ENCODE measurements at regions not wholly inside any gene's neighbourhood (a gene's known extent, or its start where the extent isn't known, plus 50 kb on each side); places are given as distances from the start of the nearest gene placed in this dataset.
A peak's percentile ranks its signal among the peaks of the same experiment; 100 is the strongest.
"Not testable (repeated sequence)": the region's sequence is repeated elsewhere in the genome, so short reads cannot be mapped to it uniquely, and the experiment has no call there.

DNA sequence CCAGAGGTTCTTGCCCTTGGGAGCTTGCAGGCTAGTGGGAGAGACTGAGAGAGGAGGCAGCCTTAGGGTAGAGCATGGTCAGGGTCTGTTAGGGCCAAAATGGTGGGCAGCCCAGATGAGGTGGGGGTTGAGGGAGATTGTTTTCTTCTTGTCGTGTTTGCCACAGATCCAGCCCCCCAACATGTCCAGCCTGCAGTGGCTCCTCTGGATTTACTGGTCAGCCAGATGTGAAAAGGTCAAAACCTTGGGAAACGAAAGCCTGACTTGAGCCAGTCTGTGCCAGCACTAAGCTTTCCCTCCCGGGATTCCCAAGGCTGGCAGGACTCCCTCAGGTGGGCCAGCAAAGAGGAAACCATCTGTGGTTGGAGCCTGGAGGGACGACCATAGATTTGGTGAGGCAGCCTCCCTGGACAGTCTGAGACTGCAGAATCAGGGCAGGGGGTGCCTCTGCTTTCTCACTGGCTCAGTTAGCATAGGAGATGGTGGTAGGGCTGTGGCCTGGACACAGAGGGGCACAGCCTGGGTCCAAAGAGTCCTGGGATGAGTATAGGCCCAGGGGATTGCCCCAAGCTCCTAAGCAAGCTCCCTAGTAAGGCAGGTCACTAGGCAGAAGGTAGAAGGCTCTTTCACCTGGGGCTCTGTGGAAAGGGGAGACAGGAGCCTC lies 51.2 kb upstream of the PRR23C start:
- DNase-seq = no peak

DNA sequence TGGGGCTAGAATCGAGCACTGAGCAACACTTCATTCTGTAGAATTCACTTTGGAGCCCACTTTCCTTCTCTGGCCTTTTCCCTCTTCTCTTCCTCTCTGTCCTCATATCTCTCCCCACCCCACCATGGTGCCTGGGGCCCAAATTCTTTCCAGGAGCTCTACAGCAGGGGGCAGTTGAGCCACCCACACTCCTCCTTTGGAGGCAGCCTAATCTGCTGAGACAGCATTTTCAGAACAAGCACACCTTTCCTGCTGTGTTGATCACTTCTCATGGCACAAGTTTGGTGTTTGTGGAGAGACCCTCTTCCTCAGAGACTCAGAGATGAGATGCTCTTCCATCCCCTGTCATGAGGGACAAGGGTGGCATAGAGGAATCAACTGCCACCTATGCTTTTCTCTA lies 52.0 kb upstream of the PRR23C start:
- DNase-seq = no peak

DNA sequence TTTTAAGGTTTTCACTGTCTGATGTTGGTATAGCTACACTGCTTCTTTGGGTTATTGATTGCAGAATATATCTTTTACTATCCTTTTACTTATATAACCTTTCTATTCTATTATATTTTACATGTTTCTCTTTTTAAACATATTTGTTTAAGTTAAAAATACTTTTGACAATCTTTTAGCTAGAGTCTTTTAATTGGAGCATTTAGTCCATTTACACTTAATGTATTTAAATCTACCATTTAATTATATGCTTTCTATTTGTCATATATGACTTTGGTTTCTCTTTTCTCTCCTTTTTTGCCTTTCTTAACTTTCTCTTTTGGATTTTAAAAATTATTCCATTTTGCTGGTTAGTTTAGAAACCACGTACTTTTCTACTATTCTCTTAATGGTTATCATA lies 53.7 kb upstream of the PRR23C start:
- no peak for DNase-seq

DNA sequence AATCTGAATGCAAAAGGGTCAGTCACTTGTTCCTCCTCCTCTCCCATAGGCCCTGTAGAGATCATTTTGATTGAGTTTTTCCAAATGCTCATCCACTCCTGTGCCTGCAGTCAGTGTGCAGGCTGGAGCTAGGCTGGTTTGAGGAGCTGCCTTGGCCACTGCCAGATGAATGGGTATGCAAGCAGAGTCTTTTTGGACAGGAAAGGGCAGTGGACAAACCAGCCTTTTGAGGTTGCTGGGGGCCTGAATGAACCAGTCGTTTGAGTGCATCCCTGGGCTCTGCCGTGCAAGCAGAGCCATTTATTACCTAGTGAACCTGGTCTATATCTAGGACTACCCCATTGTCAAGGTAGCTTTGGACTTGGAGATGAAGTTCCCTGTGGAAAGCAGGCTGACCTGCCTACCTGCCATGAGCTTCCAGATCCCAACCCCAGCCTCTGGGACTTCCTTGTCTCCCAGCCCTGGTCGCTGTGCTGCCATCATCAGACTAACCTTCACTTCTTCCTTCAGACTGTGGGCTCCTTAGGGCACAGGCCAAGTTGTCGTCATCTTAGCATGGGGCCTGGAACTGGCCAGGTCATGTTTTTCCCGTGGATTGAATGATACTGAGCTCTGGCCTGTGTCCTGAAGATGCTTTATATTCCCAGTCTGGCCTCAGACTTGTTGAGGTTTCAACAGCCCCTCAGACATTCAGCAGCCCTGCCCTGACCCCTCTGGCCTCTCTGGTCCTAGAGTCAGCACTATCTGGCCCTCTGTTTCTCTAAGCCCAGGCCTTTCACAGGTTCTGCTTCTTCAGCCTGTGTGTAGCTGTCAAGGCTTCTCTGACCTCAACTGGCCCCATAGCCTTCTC lies 55.5 kb upstream of the PRR23C start:
- DNase-seq = no peak

DNA sequence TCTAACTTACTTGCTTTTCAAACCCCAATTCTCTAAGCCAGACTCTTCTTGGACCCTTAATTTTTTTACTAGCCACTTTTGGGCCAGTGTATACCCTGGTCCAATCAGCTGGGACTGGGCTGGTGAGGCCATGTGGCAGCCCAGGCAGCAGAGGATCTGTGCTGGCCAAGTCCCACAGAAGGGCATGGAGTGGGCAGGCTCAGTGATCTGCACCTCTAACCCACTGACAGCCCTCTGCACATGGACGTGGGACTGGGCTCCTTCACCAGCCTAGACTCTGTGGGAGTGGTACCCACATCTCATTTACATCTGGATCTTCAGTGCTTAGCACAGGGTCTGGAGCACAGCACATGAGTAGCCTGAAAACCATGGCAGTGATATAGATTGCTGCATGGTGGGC lies 56.1 kb upstream of the PRR23C start:
- no peak for DNase-seq

DNA sequence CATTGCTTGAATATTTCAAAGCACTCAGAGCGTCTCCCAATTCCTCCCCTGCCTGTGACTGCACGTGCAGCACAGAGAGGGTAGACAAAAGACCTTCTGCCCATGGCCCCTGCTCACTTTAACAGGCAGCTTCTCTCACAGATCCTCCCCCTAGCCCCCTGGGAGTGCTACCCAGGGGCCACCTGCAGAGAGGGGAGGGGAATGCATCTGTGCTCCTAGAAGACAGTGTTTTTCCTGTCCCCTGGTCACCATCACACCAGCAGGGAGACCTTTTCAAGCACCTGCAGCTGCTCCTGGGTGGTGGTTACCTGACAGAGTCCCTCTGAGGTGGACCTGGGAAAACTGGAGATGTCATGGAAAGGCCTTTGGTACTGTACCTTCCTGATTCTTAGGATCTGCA lies 56.7 kb upstream of the PRR23C start:
- no peak for DNase-seq

DNA sequence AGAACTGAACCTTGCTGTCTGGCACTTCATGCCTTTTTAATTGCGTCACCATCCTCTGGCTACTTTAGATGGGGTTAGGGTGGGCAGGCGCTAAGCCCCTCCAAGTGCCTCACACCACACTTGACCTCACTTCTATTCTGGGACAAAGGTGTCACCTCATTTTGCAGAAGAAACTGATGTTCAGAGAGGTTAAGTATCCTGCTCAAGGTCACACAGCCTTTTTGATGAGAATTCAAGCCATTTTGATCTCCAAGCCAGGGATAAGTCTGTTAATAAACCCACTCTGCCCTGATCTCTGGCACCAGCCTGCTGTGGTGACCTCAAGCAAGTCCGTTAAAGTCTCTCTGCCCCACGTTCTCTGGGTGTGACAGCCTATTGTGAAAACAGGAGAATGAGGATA lies 58.8 kb upstream of the PRR23C start:
- no peak for DNase-seq

DNA sequence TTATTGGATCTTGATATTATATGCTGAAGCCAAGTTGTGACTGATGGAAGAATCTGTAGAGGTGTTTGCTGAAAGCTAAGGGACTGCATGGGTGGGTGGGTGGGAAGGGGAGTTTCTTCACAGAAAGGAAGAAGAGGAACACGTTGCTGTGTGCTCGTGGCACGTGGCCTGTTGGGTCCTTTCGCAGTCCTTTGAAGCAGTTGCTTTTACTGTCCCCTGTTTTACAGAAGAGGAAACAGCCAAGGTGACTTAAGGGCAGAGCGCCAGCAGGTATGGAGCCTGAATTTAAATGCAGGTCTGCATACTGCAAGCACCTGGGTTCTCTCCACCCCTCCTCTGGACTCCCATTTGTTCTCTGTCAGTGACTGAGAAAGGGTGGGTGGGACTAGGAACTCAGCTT lies 59.4 kb upstream of the PRR23C start:
- no peak for DNase-seq

DNA sequence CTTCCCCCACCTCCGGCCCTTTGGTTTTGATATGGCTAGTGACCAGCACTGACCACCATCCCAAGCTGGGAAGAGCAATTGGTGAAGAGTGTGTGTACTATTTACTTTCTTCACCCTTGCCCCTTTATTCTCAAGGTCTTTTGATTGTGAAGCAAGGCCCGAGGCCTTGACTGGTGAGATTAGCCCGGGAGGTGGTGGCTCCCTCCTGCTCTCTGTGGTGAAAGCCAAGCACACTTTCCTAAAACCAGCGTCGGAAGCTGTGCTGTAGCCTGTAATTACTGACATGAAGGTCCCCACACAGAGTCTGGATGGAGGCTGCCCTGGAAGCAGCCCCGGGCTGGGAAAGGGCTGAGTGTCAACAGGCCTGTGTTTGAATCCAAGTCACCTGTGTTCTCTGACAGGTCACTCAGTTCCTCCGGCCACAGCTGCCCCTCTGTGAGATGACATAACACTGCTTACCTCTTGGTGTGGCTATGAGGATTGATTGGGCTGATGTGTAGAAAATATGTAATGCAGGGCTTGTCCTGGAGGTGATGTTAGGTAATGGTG lies 60.5 kb upstream of the PRR23C start:
- no peak for DNase-seq

DNA sequence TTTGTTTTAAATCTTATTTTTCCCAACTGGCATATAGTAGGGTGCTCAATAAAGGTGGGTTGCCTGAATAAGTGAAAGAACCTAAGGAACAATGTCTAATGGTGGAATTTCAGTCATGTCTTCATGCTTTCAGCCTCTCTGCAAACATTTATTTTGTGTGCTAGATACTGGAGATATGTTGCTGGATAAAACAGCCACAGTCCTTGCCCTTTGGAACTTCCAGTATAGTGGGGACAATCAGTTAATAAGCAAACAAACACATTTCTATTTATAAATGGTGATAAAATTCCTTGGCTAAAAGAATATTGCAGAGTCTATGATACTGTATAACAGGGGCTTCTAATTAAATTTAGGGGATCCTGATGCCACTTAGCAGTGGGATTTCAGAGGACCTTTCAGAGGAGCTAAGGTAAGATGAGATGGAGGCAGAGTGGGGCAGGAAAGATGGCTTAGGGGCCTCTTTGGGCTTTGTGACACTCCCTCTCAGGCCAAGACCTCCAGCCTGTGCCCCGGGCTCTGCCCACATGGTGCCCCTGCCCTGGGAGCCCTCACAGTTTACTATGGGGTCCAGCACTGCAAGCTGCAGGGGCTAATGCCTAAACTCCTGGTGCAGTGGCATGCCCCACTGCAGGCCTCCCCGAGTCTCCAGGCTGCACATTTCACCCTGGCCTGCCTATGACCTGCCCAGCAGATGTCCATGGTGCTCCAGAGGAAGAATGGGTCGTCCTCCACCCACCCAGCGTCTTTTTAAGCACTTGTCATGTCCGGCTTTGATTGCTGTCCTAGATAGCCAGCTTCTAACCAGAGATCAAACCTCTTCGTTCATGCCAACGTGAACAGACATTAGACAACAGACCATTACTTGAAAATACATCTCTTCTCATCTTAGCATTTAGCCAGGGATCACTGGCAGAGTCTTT lies 61.6 kb upstream of the PRR23C start:
- no peak for DNase-seq

DNA sequence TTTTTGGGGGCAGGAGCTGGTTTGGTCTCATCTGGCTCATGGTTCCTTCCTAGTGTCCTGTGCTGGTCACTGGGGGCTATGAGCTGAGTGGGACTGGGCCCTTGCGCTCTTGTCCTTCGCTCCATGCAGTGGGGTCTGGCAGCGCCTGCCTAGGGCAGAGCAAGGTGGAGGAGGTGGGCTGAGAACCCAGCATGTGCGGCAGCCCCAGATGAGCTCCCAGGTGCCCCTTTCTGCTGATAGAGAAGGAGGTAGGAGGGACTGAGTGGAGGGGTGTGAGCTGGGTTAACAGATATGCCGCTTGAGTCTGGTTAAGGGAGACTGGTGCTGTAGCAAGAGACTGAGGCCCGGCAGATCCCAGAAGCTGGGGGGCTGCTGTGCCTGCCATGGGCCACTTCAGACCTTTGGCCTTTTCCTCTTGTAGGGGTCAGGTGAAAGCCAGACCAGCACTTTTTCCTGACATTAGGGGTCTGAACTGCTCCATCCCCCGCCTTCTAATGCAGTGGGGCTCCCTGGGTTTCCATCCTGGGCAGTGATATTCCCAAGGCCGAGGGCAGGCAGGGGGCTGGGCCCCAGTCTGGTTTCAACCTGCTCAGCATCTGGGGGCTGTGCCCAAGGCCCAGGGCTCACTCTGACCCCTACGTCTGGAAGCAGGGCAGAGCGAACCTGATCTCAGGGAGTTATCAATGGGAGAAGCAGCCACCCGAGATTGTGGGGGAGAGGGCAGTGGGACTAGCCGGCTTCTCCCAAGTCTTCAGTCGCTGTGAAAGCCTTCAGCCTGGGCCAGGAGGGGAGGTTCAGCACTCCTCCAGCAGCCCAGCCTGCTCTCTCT lies 62.9 kb upstream of the PRR23C start:
- DNase-seq = no peak

DNA sequence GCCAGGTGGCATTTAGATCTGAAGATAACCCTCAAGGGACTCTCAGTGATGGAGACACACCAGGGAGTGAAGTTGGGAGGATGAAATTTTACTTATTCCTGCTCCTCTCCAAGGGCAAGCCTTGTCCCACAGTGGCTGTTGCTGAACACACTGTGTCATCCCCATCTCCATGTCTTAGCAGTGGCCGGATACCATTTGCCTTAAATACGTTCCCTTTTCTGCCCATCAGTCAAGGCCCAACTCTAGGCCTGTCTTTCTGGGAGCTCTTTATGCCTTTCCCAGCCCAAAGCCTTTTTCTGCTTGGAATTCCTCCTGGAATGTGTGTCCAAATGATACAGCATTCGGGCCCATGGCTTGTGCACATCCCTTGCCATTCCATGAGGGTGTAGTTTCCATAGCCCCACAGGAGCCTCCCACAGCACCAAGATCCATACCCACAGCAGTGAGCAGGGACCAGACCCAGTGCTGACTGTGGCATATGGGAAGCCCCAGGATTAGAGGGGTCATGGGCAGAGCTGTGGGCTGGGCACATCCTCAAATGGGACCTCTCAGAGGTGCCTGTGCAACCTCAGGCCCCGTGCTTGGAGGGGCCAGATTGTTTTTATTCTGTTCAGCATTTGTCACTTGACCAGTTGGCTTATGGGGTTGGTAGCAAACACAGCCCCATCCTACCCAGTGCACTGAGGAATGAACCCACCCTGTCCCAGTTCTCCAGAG lies 63.7 kb upstream of the PRR23C start:
- no peak for DNase-seq

DNA sequence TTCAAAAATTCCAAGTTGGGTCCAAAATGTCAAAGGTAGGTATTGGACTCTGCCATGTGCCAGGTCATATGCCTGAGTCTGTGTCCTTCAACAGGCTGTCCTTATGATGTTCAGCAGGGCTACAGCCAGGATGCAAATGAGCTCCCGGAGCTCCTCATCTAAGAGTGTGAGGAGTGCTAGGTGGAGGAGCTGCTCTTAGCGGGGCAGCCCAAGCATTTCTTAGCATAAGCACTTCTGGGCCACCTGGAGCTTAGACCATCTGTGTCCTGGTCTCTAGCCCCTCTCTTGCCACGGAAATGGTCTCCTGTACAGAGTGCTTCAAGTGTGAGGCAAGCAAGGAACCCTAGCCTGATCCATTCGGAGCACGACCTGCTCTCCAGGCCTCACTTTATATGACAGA lies 64.6 kb upstream of the PRR23C start:
- no peak for DNase-seq

DNA sequence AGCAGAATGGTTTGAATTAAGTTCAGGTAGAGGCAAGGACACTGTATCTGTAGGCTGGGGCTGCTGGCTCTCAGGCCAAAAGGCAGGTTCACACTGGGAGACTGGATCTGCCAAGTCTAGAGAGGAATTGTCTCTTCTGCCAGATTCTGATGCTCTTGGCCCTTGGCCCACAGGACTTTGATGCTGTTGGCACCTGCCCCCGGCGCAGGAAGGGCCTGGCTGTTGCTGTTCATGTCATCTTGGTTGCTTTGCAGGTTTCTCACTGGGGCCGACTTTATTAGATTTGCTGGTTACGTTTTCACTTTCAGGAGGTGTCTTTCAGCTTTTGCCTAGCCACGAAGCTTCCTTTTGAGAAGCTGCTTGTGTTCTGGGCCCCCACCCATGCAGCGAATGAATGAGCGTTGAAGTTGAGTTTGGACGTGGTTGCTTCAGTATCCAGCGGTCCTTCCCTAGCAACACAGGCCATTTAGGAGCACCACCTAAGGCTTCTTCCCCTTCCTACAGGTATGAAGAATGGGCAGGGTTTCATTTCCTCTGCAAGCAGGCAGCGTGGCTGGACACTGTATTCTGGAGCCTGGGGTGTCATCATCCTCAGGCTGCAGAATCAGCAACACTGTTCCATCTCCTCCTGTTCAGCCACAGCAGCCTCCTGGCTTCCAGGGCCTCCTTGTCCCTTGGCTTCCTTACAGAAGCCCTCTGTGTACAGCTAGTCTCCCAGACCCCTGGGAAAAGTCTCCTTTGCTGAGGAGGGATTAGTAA lies 65.6 kb upstream of the PRR23C start:
- DNase-seq = no peak

DNA sequence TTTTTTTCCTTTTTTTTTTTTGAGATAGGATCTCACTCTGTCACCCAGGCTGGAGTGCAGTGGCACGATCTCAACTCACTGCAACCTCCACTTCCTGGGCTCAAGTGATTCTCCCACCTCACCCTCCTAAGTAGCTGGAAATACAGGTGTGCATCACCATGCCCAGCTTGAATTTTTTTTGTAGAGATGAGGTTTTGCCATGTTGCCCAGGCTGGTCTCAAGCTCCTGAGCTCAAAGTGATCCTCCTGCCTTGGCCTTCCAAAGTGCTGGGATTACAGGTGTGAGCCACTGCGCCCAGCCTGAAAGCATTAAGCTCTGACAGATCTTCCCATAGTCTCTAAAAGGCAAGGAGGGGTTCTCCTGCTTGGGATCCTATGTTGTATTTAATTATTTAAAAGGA lies 66.2 kb upstream of the PRR23C start:
- not testable (repeated sequence) for DNase-seq

DNA sequence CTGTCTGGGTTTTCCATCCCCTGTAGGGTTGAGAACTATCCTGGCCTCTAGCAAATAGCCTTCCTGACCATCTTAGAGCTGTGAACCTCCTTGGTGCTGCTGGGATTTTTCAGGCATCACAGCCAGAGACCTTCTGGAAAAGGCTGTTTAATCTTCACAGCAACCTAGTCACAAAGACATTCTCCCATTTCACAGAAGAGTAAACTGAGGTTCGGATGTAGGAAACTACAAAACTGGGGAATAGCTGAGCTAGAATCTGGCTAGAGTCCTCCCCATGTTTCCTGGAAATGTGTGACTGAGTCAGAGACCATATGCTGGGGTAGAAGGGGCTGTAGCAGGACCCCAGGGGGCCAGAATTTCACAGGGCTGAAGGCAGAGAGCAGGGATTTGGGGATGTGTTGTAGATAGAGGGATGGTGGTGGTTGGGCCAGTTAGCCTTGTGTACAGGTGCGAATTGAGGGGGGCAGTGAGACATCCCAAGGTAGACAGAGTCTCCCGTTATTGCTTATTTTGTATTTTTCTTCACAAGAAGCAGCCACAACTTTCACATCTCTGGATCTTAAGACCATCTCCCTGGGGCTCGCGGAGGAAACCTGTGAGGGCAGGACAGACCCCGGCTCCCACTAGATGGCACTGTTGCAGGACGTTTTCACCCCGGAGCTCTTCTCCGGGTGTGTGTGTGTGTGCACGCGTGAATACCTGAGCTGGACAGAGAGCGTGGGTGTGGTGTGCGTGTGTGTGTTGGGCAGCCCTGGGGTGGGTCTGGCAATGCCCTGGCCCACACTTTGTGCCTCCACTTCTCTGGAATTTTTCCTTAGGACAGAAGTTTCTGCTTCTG lies 66.9 kb upstream of the PRR23C start:
- peak; percentile 50 to 77 (median 64) for DNase-seq

DNA sequence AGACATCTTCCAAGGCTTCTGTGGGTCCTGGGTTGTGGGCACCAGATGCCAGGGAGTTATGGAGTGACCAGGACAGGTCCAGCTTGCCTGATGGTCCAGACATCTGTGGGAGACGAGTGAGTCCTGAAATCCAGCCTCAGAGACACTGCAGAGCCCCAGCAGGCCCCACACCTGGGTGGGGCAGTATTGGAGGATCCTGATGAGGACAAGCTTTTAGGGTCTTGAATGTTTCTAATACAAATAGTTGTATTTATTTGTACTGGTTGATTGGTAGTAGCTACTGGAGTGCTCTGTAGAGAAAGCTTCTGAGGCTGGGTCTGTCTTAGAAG lies 67.5 kb upstream of the PRR23C start:
- no peak for DNase-seq

DNA sequence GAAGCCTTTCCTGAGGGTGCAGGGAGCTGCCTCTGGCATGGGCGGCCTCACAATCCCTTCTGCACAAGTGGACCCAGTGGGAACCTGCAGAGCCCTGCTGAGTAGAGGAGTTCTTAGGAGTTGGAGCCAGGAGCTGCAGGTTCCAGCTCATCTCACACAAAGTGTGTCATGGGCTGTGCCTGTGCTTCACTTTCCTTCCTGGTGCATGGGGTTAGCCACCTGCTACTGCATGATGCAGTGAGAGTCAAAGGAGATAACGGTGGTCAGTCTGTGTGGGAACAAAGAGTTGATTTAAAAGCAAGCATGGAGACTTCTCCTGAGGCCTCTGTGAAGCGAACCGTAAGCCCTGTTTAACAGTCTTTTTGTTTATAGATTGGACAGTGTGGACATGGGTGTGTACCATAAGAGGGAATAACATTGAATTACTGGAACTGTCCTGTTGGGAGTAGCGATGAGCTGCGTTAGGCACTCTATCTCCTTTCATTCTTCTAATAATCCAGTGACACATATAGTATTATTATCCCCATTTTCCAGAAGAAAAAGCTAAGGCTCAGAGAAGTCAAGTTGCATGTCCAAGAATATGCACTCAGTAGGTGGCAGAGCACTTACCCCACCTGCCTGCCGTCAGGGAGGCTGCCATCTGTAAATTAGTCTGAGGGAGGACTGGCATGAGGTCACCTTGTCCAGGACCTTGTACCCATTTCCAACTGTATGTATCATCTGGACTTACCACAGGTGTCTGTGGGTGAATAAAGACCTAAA lies 68.7 kb upstream of the PRR23C start:
- no peak for DNase-seq

DNA sequence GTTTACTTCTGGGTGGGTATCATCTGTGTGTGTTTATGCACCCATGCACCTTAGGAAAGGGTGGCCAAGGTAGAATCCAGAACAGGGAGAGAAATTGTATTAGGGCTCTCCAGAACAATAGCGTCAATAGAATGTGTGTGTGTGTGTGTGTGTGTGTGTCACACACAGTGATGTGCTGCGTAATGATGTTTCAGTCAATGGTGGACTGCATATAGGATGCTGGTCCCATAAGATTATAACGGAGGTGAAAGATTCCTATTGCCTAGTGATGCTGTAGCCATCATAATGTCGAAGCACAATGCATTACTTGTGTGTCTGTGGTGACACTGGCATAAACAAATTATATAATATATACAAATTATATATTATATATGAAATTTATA lies 69.3 kb upstream of the PRR23C start:
- no peak for DNase-seq
